ENCODE measurements at regions not wholly inside any gene's neighbourhood (a gene's known extent, or its start where the extent isn't known, plus 50 kb on each side); places are given as distances from the start of the nearest gene placed in this dataset.
"Not testable (repeated sequence)": the region's sequence is repeated elsewhere in the genome, so short reads cannot be mapped to it uniquely, and the experiment has no call there.

GRCh38 chr13:64617231-64617630 lies 2612.9 kb downstream of the PCDH9 start:
- DNase-seq: no peak
- Histone ChIP-seq H3K4ac (ENCODE audit: low read depth, low read length) (no peak overlapping the region), H3K18ac (ENCODE audit: low read length) (no peak overlapping the region), H3K4me1 (ENCODE audit: control insufficient read depth, low read depth, low read length) (no peaks in the 10 kb centered on the region), H3K56ac (ENCODE audit: low read length) (no peak overlapping the region), H2BK5ac (ENCODE audit: low read length) (no peak overlapping the region), H2BK120ac (ENCODE audit: low read depth, low read length) (no peak overlapping the region), H4K5ac (ENCODE audit: low read length) (no peak overlapping the region), H3K9ac (ENCODE audit: low read length) (no peak overlapping the region), H3K27me3 (ENCODE audit: insufficient read depth, low read length, poor library complexity) (no peaks in the 10 kb centered on the region), H3K79me2 (ENCODE audit: control insufficient read depth, insufficient read depth, low read length) (no peaks in the 10 kb centered on the region), H3K79me1 (ENCODE audit: low read length) (no peaks in the 10 kb centered on the region), H3K4me2 (ENCODE audit: low read length) (no peak overlapping the region), H4K8ac (ENCODE audit: low read depth, low read length) (no peak overlapping the region), H3K27ac (ENCODE audit: low read depth, low read length) (no peak overlapping the region), H3K23ac (ENCODE audit: low read length) (no peak overlapping the region), H3K36me3 (ENCODE audit: control insufficient read depth, insufficient read depth, low read length) (no peaks in the 10 kb centered on the region), H3K4me3 (ENCODE audit: low read length) (no peak overlapping the region), H2AK5ac (ENCODE audit: low read length) (no peak overlapping the region), H2BK15ac (replicated peaks; ENCODE audit: low read depth) (no peak overlapping the region)
- no CpG with 5 or more reads among the region's 4 CpGs for WGBS (ENCODE audit: extremely low coverage, insufficient coverage, low lambda C conversion rate)

DNA sequence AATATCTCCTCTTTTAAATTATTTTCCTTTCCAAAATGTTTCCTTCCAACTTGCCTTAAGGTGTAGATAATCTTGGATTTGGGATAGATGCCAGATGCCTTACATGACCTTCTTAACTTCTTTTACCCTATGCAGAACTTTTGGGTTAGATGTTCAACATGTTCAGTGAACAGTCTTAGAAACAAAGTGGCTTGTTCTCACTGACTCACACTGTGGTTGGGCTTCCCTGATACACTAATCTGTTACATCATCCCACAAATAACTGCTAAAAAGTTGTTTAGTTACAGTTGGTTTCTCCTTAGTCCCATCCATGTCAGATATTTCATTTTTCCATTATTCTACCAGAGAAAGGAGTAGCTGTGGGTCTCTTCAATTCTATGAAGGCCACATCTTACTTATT lies 2638.2 kb downstream of the PCDH9 start:
- Histone ChIP-seq H3K79me1 (ENCODE audit: low read length) (no peaks in the 10 kb centered on the region), H3K36me3 (ENCODE audit: control insufficient read depth, insufficient read depth, low read length) (no peaks in the 10 kb centered on the region), H3K4ac (ENCODE audit: low read depth, low read length) (no peak overlapping the region), H3K4me1 (ENCODE audit: control insufficient read depth, low read depth, low read length) (no peaks in the 10 kb centered on the region), H2BK15ac (replicated peaks; ENCODE audit: low read depth) (no peak overlapping the region), H3K9ac (ENCODE audit: low read length) (no peak overlapping the region), H2BK5ac (ENCODE audit: low read length) (no peak overlapping the region), H2AK5ac (ENCODE audit: low read length) (no peak overlapping the region), H4K8ac (ENCODE audit: low read depth, low read length) (no peak overlapping the region), H2BK120ac (ENCODE audit: low read depth, low read length) (no peak overlapping the region), H3K4me3 (ENCODE audit: low read length) (no peak overlapping the region), H3K27ac (ENCODE audit: low read depth, low read length) (no peak overlapping the region), H3K23ac (ENCODE audit: low read length) (no peak overlapping the region), H3K4me2 (ENCODE audit: low read length) (no peak overlapping the region), H3K79me2 (ENCODE audit: control insufficient read depth, insufficient read depth, low read length) (no peaks in the 10 kb centered on the region), H3K18ac (ENCODE audit: low read length) (no peak overlapping the region), H3K27me3 (ENCODE audit: insufficient read depth, low read length, poor library complexity) (no peaks in the 10 kb centered on the region), H3K56ac (ENCODE audit: low read length) (no peak overlapping the region), H4K5ac (ENCODE audit: low read length) (no peak overlapping the region)
- DNase-seq: no peak

- DNase-seq: no peak
Observed at GRCh38 chr13:64579331-64579730, 2650.8 kb downstream of the PCDH9 start.

DNA sequence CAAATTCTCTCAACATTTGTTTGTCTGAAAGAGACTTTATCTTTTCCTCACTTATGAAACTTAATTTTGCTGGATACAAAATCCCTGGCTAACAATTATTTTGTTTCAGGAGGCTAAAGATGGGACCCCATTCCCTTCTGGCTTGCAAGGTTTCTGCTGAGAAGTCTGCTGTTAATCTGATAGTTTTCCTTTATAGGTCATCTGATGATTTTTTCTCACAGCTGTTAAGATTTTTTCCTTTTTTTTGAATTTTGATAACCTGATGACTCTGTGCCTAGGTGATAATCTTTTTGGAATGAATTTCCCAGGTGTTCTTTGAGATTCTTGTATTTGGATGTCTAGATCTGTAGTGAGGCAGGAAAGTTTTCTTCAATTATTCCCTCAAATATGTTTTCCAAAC lies 2661.4 kb downstream of the PCDH9 start:
- Histone ChIP-seq H2BK5ac (ENCODE audit: low read length) (no peak overlapping the region), H3K9ac (ENCODE audit: low read length) (no peak overlapping the region), H3K23ac (ENCODE audit: low read length) (no peak overlapping the region), H3K4ac (ENCODE audit: low read depth, low read length) (no peak overlapping the region), H3K4me3 (ENCODE audit: low read length) (no peak overlapping the region), H3K18ac (ENCODE audit: low read length) (no peak overlapping the region), H3K79me2 (ENCODE audit: control insufficient read depth, insufficient read depth, low read length) (no peaks in the 10 kb centered on the region), H2BK15ac (replicated peaks; ENCODE audit: low read depth) (no peak overlapping the region), H4K5ac (ENCODE audit: low read length) (no peak overlapping the region), H3K56ac (ENCODE audit: low read length) (no peak overlapping the region), H2BK120ac (ENCODE audit: low read depth, low read length) (no peak overlapping the region), H3K36me3 (ENCODE audit: control insufficient read depth, insufficient read depth, low read length) (no peaks in the 10 kb centered on the region), H3K27ac (ENCODE audit: low read depth, low read length) (no peak overlapping the region), H4K8ac (ENCODE audit: low read depth, low read length) (no peak overlapping the region), H3K4me1 (ENCODE audit: control insufficient read depth, low read depth, low read length) (no peaks in the 10 kb centered on the region), H2AK5ac (ENCODE audit: low read length) (no peak overlapping the region), H3K79me1 (ENCODE audit: low read length) (no peaks in the 10 kb centered on the region), H3K27me3 (ENCODE audit: insufficient read depth, low read length, poor library complexity) (no peaks in the 10 kb centered on the region), H3K4me2 (ENCODE audit: low read length) (no peak overlapping the region)
- DNase-seq: no peak

More at GRCh38 chr13:64579331-64579730, 2650.8 kb downstream of the PCDH9 start:
- Histone ChIP-seq H3K23ac (ENCODE audit: low read length) (no peak overlapping the region), H4K5ac (ENCODE audit: low read length) (no peak overlapping the region), H2BK5ac (ENCODE audit: low read length) (no peak overlapping the region), H3K27me3 (ENCODE audit: insufficient read depth, low read length, poor library complexity) (no peaks in the 10 kb centered on the region), H3K4me3 (ENCODE audit: low read length) (no peak overlapping the region), H3K36me3 (ENCODE audit: control insufficient read depth, insufficient read depth, low read length) (no peaks in the 10 kb centered on the region), H2AK5ac (ENCODE audit: low read length) (no peak overlapping the region), H3K4me2 (ENCODE audit: low read length) (no peak overlapping the region), H3K4ac (ENCODE audit: low read depth, low read length) (no peak overlapping the region), H3K18ac (ENCODE audit: low read length) (no peak overlapping the region), H2BK15ac (replicated peaks; ENCODE audit: low read depth) (no peak overlapping the region), H4K8ac (ENCODE audit: low read depth, low read length) (no peak overlapping the region), H3K79me1 (ENCODE audit: low read length) (no peaks in the 10 kb centered on the region), H3K56ac (ENCODE audit: low read length) (no peak overlapping the region), H3K4me1 (ENCODE audit: control insufficient read depth, low read depth, low read length) (no peaks in the 10 kb centered on the region), H3K9ac (ENCODE audit: low read length) (no peak overlapping the region), H2BK120ac (ENCODE audit: low read depth, low read length) (no peak overlapping the region), H3K79me2 (ENCODE audit: control insufficient read depth, insufficient read depth, low read length) (no peaks in the 10 kb centered on the region), H3K27ac (ENCODE audit: low read depth, low read length) (no peak overlapping the region)
- no CpG with 5 or more reads among the region's 3 CpGs for WGBS (ENCODE audit: extremely low coverage, insufficient coverage, low lambda C conversion rate)

DNA sequence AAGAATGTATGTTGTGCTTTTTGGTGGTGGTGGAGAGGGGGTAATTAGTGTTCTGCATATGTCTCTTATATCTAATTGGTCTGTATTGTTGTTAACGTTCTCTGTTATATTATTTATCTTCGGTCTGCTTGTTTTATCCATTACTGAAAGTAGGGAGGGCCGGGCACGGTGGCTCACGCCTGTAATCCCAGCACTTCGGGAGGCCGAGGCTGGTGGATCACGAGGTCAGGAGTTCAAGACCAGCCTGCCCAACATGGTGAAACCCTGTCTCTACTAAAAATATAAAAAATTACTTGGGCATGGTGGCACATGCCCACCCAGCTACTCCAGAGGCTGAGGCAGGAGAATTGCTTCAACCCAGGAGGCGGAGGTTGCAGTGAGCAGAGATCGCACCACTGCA lies 2672.1 kb downstream of the PCDH9 start:
- H2BK120ac ChIP-seq (ENCODE audit: low read depth, low read length); H3K27me3 ChIP-seq (ENCODE audit: insufficient read depth, low read length, poor library complexity); H3K36me3 ChIP-seq (ENCODE audit: control insufficient read depth, insufficient read depth, low read length); H3K27ac ChIP-seq (ENCODE audit: low read depth, low read length); H3K56ac ChIP-seq (ENCODE audit: low read length); H3K4me1 ChIP-seq (ENCODE audit: control insufficient read depth, low read depth, low read length); H2AK5ac ChIP-seq (ENCODE audit: low read length); H3K79me2 ChIP-seq (ENCODE audit: control insufficient read depth, insufficient read depth, low read length); H4K8ac ChIP-seq (ENCODE audit: low read depth, low read length); H2BK5ac ChIP-seq (ENCODE audit: low read length); H3K23ac ChIP-seq (ENCODE audit: low read length); H3K4ac ChIP-seq (ENCODE audit: low read depth, low read length); DNase-seq; H3K79me1 ChIP-seq (ENCODE audit: low read length); H3K4me3 ChIP-seq (ENCODE audit: low read length); H3K9ac ChIP-seq (ENCODE audit: low read length); H4K5ac ChIP-seq (ENCODE audit: low read length); H3K4me2 ChIP-seq (ENCODE audit: low read length); H2BK15ac ChIP-seq (replicated peaks; ENCODE audit: low read depth); H3K18ac ChIP-seq (ENCODE audit: low read length): not testable (repeated sequence)
- WGBS (ENCODE audit: extremely low coverage, insufficient coverage, low lambda C conversion rate): no CpG with 5 or more reads among the region's 10 CpGs

- Histone ChIP-seq H2AK5ac (ENCODE audit: low read length) (no peak overlapping the region), H3K4me3 (ENCODE audit: low read length) (no peak overlapping the region), H3K4me1 (ENCODE audit: control insufficient read depth, low read depth, low read length) (no peaks in the 10 kb centered on the region), H3K56ac (ENCODE audit: low read length) (no peak overlapping the region), H3K23ac (ENCODE audit: low read length) (no peak overlapping the region), H2BK15ac (replicated peaks; ENCODE audit: low read depth) (no peak overlapping the region), H4K8ac (ENCODE audit: low read depth, low read length) (no peak overlapping the region), H3K4me2 (ENCODE audit: low read length) (no peak overlapping the region), H3K9ac (ENCODE audit: low read length) (no peak overlapping the region), H3K18ac (ENCODE audit: low read length) (no peak overlapping the region), H3K27me3 (ENCODE audit: insufficient read depth, low read length, poor library complexity) (no peaks in the 10 kb centered on the region), H3K27ac (ENCODE audit: low read depth, low read length) (no peak overlapping the region), H2BK120ac (ENCODE audit: low read depth, low read length) (no peak overlapping the region), H3K79me1 (ENCODE audit: low read length) (no peaks in the 10 kb centered on the region), H3K79me2 (ENCODE audit: control insufficient read depth, insufficient read depth, low read length) (no peaks in the 10 kb centered on the region), H2BK5ac (ENCODE audit: low read length) (no peak overlapping the region), H4K5ac (ENCODE audit: low read length) (no peak overlapping the region), H3K4ac (ENCODE audit: low read depth, low read length) (no peak overlapping the region), H3K36me3 (ENCODE audit: control insufficient read depth, insufficient read depth, low read length) (no peaks in the 10 kb centered on the region)
- DNase-seq: no peak
- no CpG with 5 or more reads among the region's 1 CpG for WGBS (ENCODE audit: extremely low coverage, insufficient coverage, low lambda C conversion rate)
Observed at GRCh38 chr13:64556376-64556775, 2673.8 kb downstream of the PCDH9 start.
